ENCODE measurements at regions not wholly inside any gene's neighbourhood (a gene's known extent, or its start where the extent isn't known, plus 50 kb on each side); places are given as distances from the start of the nearest gene placed in this dataset.
A peak's percentile ranks its signal among the peaks of the same experiment; 100 is the strongest.

DNA sequence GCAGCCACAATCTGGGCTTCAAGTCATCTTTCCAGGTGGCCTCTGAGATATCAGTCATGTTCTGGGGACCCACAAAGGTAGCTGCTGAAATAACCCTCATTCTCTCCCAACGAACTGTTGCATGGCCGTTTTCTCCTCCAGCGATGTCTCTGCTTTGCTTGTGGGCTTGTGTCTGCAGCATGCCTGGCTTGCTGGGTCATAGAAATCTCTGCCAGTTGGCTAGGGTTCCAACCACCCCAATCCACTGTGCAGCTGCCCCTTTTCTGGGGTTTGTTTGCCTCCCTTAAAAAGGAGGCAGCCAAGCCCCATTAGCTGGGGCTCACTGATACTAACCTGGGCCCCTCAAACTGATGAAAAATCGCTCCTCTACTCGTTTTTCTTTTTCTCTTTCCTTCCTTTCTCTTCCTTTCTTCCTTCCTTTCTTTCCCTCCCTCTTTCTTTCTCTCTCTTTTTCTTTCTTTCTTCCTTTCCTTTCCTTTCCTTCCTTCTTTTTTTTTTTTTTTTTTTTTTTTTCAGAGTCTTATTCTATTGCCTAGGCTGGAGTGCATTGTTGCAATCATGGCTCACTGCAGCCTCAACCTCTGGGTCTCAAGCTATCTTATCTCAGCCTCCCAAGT is 680.0 kb downstream of the EPHA4 start:
- H3K27ac ChIP-seq = no peak overlapping the region
- intact Hi-C loops (cut with DNase I; ENCODE audit: low total_unique reads) = no loop called here
- no peaks in the 10 kb centered on the region for H3K4me1 ChIP-seq
- no peaks in the 10 kb centered on the region for H3K36me3 ChIP-seq
- no peaks in the 10 kb centered on the region for H3K27me3 ChIP-seq
- H3K9me3 ChIP-seq = no peaks in the 10 kb centered on the region
- TF ChIP-seq, protein P1, sequence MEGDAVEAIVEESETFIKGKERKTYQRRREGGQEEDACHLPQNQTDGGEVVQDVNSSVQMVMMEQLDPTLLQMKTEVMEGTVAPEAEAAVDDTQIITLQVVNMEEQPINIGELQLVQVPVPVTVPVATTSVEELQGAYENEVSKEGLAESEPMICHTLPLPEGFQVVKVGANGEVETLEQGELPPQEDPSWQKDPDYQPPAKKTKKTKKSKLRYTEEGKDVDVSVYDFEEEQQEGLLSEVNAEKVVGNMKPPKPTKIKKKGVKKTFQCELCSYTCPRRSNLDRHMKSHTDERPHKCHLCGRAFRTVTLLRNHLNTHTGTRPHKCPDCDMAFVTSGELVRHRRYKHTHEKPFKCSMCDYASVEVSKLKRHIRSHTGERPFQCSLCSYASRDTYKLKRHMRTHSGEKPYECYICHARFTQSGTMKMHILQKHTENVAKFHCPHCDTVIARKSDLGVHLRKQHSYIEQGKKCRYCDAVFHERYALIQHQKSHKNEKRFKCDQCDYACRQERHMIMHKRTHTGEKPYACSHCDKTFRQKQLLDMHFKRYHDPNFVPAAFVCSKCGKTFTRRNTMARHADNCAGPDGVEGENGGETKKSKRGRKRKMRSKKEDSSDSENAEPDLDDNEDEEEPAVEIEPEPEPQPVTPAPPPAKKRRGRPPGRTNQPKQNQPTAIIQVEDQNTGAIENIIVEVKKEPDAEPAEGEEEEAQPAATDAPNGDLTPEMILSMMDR (IDR thresholded peaks at IDR 0.05) = no peak
- TF ChIP-seq POLR2AphosphoS5 (IDR thresholded peaks at IDR 0.05) = no peak
- TF ChIP-seq EP300 (IDR thresholded peaks at IDR 0.05) = no peak
- no peak overlapping the region for H3K4me3 ChIP-seq
- 74 to 89% (median 84%) methylated on average over 5 of the region's 5 CpGs for WGBS, 5 donors
- no peak for DNase-seq

DNA sequence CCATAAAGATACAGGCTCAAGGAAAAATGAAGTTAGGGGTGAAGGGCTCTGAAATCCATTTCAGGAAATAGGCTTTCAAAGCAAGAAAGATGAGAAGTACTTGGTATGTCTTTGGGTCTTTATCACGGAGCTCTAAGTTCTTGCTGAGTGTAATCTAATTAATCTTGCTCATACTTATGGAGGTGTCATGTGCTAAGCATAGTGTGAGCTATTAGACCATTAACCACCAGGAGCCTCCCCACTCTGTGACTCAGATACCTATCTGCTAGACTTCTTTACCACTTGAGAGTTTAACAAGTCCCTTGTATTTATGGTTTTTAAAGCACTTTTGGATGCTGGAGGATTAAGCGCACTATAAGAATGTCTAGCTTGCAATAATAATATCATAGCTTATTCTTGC is 678.7 kb downstream of the EPHA4 start:
- DNase-seq = no peak
- H3K36me3 ChIP-seq = no peaks in the 10 kb centered on the region
- H3K9me3 ChIP-seq = no peaks in the 10 kb centered on the region
- TF ChIP-seq, protein P1 (IDR thresholded peaks at IDR 0.05) = no peak
- no peak for TF ChIP-seq POLR2AphosphoS5 (IDR thresholded peaks at IDR 0.05)
- no peak for TF ChIP-seq POLR2A (IDR thresholded peaks at IDR 0.05)
- TF ChIP-seq EP300 (IDR thresholded peaks at IDR 0.05) = no peak
- no peak overlapping the region for H3K27ac ChIP-seq
- no peaks in the 10 kb centered on the region for H3K27me3 ChIP-seq
- intact Hi-C loops (cut with DNase I; ENCODE audit: low total_unique reads) = no loop called here
- no peaks in the 10 kb centered on the region for H3K4me1 ChIP-seq
- 76 to 89% (median 78%) methylated on average over 2 of the region's 2 CpGs for WGBS, 5 donors
- no peak overlapping the region for H3K4me3 ChIP-seq

DNA sequence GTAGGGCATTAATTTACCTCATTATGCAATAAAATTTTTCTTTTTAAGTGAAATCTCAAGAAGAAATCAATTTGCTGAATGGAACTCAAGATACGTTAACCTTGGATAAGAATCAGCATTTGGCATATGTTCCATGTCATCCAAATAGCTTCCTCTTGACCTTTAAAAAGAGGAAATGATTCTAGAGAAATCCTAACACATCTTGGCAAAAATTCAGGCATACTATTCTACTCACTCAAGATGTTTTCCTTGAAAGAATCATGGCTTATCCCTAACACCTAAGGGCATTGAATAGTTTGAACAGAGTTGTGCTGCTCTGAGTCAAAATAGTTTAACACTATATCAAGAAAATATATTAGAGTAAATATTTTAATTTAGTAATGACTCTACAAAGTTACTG is 678.0 kb downstream of the EPHA4 start:
- DNase-seq = peak in 1 of 2 donors; percentile 8
- H3K4me3 ChIP-seq = no peak overlapping the region
- TF ChIP-seq EP300 (IDR thresholded peaks at IDR 0.05) (no peak), POLR2AphosphoS5 (IDR thresholded peaks at IDR 0.05) (no peak)
- TF ChIP-seq, protein P1 (IDR thresholded peaks at IDR 0.05) = no peak
- no peaks in the 10 kb centered on the region for H3K9me3 ChIP-seq
- H3K36me3 ChIP-seq = no peaks in the 10 kb centered on the region
- WGBS, 5 donors = 38 to 62% (median 48%) methylated on average over 1 of the region's 1 CpG
- no peaks in the 10 kb centered on the region for H3K4me1 ChIP-seq
- H3K27me3 ChIP-seq = no peaks in the 10 kb centered on the region
- H3K27ac ChIP-seq = no peak overlapping the region
- intact Hi-C loops (cut with DNase I; ENCODE audit: low total_unique reads) = no loop called here

DNA sequence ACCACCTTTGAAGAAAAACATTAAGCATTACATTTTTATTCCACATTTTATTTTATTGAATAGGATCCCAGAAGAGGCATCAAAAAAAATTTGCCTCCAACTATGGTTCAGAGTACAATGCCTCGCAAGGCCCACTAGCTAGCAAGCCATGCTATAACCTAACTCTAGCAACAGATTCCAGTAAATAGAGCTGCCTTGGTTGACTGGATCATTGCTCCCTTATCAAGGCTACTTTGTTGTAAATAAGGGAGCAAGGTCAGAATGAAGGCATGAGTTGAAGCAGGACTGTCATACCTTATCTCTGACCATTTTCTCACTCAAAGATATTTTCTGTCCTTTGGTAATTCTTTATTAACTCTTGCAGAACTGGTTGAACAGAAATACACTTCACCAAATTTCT is 672.6 kb downstream of the EPHA4 start:
- 75 to 93% (median 81%) methylated on average over 1 of the region's 1 CpG for WGBS, 5 donors
- Histone ChIP-seq H3K4me3 (no peak overlapping the region), H3K27me3 (no peaks in the 10 kb centered on the region), H3K27ac (no peak overlapping the region), H3K4me1 (no peaks in the 10 kb centered on the region), H3K36me3 (no peaks in the 10 kb centered on the region), H3K9me3 (no peaks in the 10 kb centered on the region)
- intact Hi-C loops (cut with DNase I; ENCODE audit: low total_unique reads) = no loop called here
- DNase-seq = no peak
- TF ChIP-seq EP300 (IDR thresholded peaks at IDR 0.05) = no peak

DNA sequence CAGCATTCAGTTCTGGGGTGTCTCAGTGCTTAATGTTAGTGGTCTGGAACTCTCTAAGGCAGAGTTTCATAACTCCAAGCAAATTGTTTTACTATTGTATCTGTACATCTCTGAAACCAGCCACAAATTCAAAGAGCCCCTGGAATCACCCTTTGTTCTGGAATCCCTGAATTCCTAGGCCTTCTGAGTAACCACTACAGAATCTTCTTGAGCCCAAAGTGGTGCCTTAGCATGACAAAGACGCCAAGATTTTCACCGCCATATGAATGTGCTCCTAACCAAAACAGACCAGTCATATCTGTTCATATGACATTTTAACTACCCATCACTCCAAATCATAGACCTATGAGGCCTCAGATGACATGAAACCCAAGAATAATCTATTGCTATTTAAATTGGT is 668.1 kb downstream of the EPHA4 start:
- 90 to 100% (median 97%) methylated on average over 2 of the region's 2 CpGs for WGBS, 5 donors

More for the DNA sequence above, 668.1 kb downstream of the EPHA4 start:
- intact Hi-C loops (cut with DNase I; ENCODE audit: low total_unique reads) = no loop called here
- TF ChIP-seq EP300 (IDR thresholded peaks at IDR 0.05) (no peak), POLR2AphosphoS5 (IDR thresholded peaks at IDR 0.05) (no peak), POLR2A (IDR thresholded peaks at IDR 0.05) (no peak)
- TF ChIP-seq, protein P1 (IDR thresholded peaks at IDR 0.05) = no peak
- Histone ChIP-seq H3K27me3 (no peaks in the 10 kb centered on the region), H3K27ac (no peak overlapping the region), H3K9me3 (no peaks in the 10 kb centered on the region), H3K36me3 (no peaks in the 10 kb centered on the region), H3K4me1 (no peaks in the 10 kb centered on the region), H3K4me3 (no peak overlapping the region)
- no peak for DNase-seq
